ENCODE measurements at regions not wholly inside any gene's neighbourhood (a gene's known extent, or its start where the extent isn't known, plus 50 kb on each side); places are given as distances from the start of the nearest gene placed in this dataset.

- Histone ChIP-seq H3K4me1 (replicated peaks) (no peaks in the 10 kb centered on the region), H3K27ac (no peak overlapping the region), H3K4me3 (no peak overlapping the region), H3K27me3 (replicated peaks; ENCODE audit: insufficient read depth) (no peaks in the 10 kb centered on the region), H3K36me3 (no peaks in the 10 kb centered on the region), H3K9me3 (no peaks in the 10 kb centered on the region)
- peak; percentile 29 to 82 (median 72) for TF ChIP-seq CTCF (IDR thresholded peaks at IDR 0.05)
- no peak for TF ChIP-seq POLR2A (IDR thresholded peaks at IDR 0.05)
- no peak for TF ChIP-seq POLR2AphosphoS5 (IDR thresholded peaks at IDR 0.05)
- intact Hi-C loops (cut with DNase I) = loop anchor here (5.0 kb wide), 3 partner anchors 717 to 987 kb away; no protein-coding TSS in a partner anchor
- 2% methylated on average over 4 of the region's 4 CpGs for WGBS
- no peak for DNase-seq (ENCODE audit: low spot score)
Measured at GRCh38 chr13:50085063-50085462, 69.8 kb downstream of the KCNRG start.

GRCh38 chr13:50089633-50090032 lies 74.4 kb downstream of the KCNRG start:
- Histone ChIP-seq H3K27me3 (replicated peaks; ENCODE audit: insufficient read depth) (no peaks in the 10 kb centered on the region), H3K27ac (no peak overlapping the region), H3K36me3 (no peaks in the 10 kb centered on the region), H3K4me1 (replicated peaks) (no peaks in the 10 kb centered on the region), H3K9me3 (no peaks in the 10 kb centered on the region), H3K4me3 (no peak overlapping the region)
- 98% methylated on average over 1 of the region's 1 CpG for WGBS
- no peak for DNase-seq (ENCODE audit: low spot score)
- TF ChIP-seq CTCF (IDR thresholded peaks at IDR 0.05) (no peak), POLR2A (IDR thresholded peaks at IDR 0.05) (no peak), POLR2AphosphoS5 (IDR thresholded peaks at IDR 0.05) (no peak)
- intact Hi-C loops (cut with DNase I) = loop anchor here (5.0 kb wide), 3 partner anchors 713 to 983 kb away; no protein-coding TSS in a partner anchor

- H3K27ac ChIP-seq = no peak overlapping the region
- no peak for TF ChIP-seq POLR2AphosphoS5 (IDR thresholded peaks at IDR 0.05)
- no peak for TF ChIP-seq POLR2A (IDR thresholded peaks at IDR 0.05)
- no peak for TF ChIP-seq CTCF (IDR thresholded peaks at IDR 0.05)
- intact Hi-C loops (cut with DNase I) = no loop called here
- no peak for DNase-seq (ENCODE audit: low spot score)
- H3K36me3 ChIP-seq = no peaks in the 10 kb centered on the region
- no peaks in the 10 kb centered on the region for H3K27me3 ChIP-seq (replicated peaks; ENCODE audit: insufficient read depth)
- H3K4me1 ChIP-seq (replicated peaks) = no peaks in the 10 kb centered on the region
- WGBS = 92% methylated on average over 5 of the region's 5 CpGs
- no peak overlapping the region for H3K4me3 ChIP-seq
- H3K9me3 ChIP-seq = no peaks in the 10 kb centered on the region
Measured at GRCh38 chr13:50090211-50090610, 75.0 kb downstream of the KCNRG start.

- TF ChIP-seq POLR2A (IDR thresholded peaks at IDR 0.05) = no peak
- TF ChIP-seq POLR2AphosphoS5 (IDR thresholded peaks at IDR 0.05) = no peak
- no peak for TF ChIP-seq CTCF (IDR thresholded peaks at IDR 0.05)
- DNase-seq (ENCODE audit: low spot score) = no peak
- Histone ChIP-seq H3K27ac (no peak overlapping the region), H3K27me3 (replicated peaks; ENCODE audit: insufficient read depth) (no peaks in the 10 kb centered on the region), H3K36me3 (no peaks in the 10 kb centered on the region), H3K4me3 (no peak overlapping the region), H3K4me1 (replicated peaks) (no peaks in the 10 kb centered on the region), H3K9me3 (no peaks in the 10 kb centered on the region)
- intact Hi-C loops (cut with DNase I) = no loop called here
Measured at GRCh38 chr13:50094615-50095293, 79.5 kb downstream of the KCNRG start.

GRCh38 chr13:50098693-50099092 lies 83.4 kb downstream of the KCNRG start:
- H3K36me3 ChIP-seq = no peaks in the 10 kb centered on the region

More at GRCh38 chr13:50098693-50099092, 83.4 kb downstream of the KCNRG start:
- H3K9me3 ChIP-seq = no peaks in the 10 kb centered on the region
- H3K27ac ChIP-seq = no peak overlapping the region
- intact Hi-C loops (cut with DNase I) = no loop called here
- WGBS = 96% methylated on average over 1 of the region's 1 CpG
- no peak overlapping the region for H3K4me3 ChIP-seq
- H3K27me3 ChIP-seq (replicated peaks; ENCODE audit: insufficient read depth) = no peaks in the 10 kb centered on the region
- no peak for TF ChIP-seq POLR2A (IDR thresholded peaks at IDR 0.05)
- TF ChIP-seq CTCF (IDR thresholded peaks at IDR 0.05) = no peak
- no peak for TF ChIP-seq POLR2AphosphoS5 (IDR thresholded peaks at IDR 0.05)
- H3K4me1 ChIP-seq (replicated peaks) = no peaks in the 10 kb centered on the region
- no peak for DNase-seq (ENCODE audit: low spot score)

Measured in prostate gland (tissue), 2 donors.